Fibroblast of skin of scalp (primary cell): ENCODE measurements at regions not wholly inside any gene's neighbourhood (a gene's known extent, or its start where the extent isn't known, plus 50 kb on each side); places are given as distances from the start of the nearest gene placed in this dataset.
"Not testable (repeated sequence)": the region's sequence is repeated elsewhere in the genome, so short reads cannot be mapped to it uniquely, and the experiment has no call there.

Source experiments
- DNase-seq: peaks from one replicate; pipeline ENCODE4 v3.0.0-alpha.2; 2013

DNA sequence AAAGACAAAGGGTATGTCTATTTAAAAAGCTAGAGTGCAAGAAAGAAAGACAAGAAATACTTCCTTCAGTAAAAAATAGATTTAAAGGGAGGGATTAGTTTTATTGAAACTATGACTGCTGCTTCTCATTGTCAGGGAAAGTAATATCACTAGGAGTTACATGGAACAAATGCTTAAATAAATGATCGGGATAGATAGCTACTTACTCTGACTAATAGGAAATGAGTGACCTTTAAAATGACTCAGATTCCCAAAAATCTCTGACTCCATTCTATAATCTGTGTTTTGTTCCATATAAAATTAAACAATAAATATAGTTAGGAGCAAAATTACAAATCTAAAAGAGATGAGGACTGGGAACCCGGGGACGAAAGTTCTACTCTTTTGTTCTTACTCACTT is 669.3 kb downstream of the NR4A2 start:
- DNase-seq: no peak

DNA sequence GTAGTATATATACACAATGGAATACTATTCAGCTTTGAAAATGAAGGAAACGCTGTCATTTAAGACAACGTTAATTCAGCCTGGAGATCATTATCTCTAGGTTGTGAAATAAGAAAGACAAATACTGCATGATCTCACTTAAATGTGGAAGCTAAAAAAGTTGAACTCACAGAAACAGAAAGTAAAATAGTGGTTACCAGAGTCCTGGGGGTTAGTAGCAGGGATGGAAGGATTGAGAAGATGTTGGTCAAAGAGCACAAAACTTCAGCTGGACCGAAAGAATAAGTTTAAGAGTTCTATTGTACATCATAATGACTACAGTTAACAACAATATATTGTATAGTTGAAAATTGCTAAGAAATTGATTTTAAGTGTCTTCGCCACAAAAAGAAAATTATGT is 670.3 kb downstream of the NR4A2 start:
- DNase-seq: no peak

DNA sequence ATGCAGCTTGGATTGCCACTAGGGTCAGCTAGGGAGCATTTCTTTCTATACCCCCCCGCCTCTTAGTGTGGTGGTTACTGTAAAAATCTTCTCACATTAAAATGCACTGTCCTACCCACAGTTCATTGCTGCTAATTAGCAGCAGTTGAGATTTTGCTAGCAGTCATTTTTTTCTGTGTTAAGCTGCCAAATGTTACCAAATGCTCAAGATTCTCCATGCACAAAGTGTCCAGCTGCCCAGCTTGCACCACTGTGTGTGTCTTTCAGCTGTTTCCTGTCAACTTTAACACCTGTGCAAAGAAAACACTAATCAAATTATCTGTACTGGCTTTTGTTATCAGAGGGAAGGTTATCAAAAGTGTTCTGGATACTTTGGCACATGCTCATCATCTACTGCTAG is 679.3 kb downstream of the NR4A2 start:
- DNase-seq: no peak

DNA sequence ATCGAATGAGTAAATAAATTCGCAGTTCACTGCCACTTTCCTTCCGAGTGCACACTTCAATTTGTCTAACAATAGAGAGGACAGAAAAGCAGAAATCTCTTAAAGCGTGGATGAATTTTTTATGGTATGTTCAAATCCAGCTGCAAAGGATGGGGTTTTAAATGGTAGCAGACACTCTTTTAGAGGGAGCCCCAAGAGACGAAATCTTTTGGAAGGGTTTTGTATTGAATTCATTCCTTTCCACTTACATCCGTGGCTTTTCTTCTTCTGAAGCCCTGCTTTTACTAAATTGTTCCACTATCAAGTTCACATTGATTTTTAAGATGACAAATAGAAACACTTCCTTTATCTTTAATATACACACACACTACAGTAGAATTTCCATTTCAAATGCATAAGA is 680.7 kb downstream of the NR4A2 start:
- DNase-seq: no peak

DNA sequence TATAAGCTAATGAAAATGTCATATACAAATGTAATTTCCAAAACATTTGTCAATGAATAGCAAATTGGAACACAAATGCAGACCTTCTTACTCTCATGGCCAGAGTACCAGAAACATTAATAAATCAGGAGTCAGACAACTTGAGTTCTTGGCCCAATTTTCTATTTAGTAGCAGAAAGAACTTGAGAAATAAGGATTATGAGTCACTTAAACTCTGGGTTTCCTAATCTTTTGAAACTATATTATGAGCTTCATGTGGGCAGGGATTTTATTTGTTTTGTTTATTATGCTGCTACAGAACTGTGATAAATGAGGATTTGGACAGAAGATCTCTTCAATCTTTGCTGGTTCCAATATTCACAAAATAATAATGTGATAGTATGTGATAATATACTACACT is 686.7 kb downstream of the NR4A2 start:
- DNase-seq: no peak

DNA sequence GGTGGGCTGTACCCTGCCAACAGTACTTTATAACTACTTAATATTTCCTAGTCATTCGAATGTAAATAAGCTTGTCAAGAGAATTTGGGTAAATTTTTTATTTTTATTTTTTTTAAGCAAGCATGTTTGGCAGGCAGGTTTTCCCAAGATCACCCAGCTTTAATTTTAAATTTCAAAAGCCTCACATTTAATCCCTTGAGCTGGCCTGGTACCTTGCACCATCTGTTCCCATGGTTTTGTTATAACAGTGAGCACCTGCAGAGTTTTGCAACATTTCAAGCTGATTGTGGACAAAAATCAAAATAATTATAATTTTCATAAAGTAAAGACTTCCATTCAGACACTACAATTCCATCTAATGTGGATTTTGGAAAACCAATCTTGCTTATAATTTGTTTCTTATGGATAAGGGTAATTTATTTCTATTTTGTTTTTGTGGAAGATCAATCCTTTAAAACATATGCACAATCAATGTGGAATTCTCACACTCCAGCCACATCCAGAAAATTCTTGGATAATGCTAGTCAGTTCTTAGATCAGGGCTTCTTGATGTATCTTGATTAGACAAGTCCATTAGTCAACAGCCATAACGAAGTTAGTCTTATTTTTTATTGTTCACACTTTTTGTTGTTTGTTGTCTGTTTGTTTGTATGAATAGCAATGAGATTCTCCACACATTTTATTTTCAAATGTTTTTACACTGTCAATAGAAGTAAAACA is 689.3 kb downstream of the NR4A2 start:
- no peak for DNase-seq

DNA sequence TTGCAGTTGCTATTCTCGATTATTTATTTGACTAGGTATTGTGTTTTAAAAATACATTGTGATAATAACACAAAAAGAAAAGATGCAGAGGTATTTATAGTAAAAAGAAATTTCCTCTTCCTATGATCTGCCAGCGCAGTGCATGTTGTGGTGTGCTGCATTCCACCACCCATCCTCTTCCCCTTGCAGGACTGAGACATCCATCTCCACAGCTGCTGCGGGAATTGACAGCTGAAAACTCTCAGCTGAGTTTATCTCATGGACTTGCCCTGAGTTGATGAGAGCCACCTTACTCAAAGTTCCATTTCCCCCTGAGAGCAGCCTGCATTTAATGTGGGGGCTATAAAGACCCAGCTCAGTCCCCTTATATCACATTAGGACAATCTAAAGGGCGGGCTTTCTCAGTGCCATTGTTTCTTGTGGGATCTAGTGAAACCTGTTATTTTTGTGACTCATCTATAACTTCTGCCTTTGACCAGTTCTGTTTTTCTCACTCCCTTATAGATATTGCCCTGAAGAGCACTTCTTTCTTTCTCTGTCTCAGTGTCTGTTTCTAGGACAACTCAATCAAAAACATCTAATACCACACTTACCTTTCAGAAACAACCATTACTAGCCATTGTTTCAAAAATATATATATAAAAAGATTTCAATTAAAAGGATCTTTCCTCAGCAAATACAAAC is 698.5 kb downstream of the NR4A2 start:
- DNase-seq: no peak

DNA sequence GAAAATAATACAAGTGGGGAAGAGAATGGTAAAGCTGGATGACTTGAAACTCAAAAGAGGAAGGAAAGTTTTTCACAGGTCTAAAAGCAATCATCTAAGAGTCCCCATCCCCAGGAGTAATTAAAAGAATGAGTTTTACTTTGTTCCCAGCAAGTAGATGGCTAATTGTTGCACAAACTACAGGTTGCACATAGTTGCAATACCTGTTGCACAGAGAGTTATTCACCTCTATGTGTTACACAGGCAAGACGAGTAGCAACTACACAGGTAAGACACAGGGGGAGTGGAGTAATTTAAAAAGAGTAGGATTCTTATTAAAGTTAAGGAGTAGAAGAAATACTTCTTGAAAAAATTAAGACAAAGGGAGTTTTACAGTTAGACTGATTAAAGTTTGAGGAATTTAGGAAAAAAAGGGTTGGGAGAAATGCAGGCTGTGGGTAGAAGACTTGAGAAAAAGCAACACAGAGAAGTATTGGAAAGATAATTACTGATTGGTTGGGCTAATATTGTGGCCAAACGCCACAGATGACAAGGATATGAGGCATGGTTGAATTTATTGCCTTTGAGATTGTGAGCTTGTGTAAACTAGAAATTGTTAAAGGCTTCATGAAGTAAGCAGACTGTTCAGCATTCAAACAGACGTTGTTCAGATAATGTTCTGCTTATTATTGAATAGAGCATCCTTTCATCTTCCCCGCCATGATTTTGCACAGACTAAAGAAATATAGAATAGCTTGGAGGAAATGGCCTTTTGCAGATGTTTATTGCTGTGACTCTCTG is 699.3 kb downstream of the NR4A2 start:
- no peak for DNase-seq

DNA sequence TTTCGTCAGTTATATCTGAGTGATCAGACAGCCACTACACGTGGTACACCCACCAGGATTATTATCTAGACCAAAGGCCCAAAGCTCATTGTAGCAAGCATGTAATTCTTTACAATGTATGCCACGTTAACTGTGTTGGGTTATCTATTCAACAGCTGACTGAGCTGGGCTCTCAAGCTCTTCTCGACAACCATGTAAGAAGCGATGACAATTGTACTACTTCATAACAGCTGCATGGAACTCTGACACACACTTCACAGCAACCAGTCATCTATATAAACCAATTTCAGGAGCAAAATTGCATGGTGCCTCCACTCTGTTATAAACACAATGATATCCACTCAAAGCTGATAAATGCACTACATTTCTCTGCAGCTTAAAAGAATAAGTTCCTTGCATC is 701.8 kb downstream of the NR4A2 start:
- no peak for DNase-seq

DNA sequence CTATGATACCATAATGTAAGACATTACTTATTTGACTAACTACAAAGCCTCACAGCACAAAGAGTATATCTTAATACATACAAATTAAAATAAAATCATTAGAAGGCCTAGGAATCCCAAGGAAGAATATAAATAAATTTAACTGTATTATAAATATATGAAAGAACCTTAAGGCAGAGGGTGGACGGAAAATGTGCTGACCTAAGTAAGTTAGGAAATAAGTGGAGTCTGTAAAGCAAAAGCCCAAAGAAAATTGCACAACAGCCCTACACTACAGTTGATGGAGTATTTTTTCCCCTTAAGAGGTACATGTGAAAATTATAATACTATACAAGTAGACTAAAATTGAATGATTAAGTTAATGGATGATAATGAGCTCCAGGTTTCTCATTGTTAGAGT is 710.1 kb downstream of the NR4A2 start:
- no peak for DNase-seq

DNA sequence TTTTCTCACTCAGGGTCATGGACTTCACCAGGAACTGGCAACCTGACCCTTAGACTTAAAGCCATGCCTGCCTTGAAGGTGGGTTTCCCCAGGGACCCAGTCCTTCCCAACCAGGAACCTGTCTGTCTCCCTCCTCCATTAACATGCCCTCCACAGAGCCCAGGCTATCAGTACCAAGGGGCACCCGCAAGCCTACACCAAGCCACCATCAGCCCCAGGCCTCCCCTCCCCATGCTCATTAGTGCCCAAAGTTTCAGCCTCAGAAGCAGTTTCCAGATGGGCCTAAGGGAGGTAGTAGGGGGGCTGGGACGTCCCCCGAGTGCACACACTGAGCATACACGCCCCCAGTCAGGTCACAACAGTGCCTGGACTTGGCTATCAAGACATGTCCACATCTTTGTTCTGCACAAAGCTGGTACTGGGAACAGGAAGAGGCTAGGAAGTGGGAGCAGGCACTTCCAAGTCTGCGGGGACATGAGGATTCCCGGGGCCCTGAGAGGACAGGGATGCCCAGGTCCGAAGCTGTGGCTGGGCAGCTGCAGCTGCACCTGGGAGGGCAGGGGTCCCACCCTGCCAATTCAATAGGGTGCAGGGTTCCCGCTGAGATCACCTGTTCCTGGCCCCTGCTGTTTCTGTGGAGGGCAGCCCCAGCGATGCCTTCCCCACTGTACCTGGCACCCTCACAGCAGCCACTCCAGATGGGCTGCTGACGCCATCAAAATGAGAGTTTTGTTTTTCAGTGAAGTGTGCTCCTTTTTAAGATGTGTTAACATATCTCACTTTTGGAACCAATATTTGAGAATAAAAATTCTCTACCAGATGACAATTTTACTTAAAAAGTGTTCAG is 731.4 kb downstream of the NR4A2 start:
- no peak for DNase-seq

DNA sequence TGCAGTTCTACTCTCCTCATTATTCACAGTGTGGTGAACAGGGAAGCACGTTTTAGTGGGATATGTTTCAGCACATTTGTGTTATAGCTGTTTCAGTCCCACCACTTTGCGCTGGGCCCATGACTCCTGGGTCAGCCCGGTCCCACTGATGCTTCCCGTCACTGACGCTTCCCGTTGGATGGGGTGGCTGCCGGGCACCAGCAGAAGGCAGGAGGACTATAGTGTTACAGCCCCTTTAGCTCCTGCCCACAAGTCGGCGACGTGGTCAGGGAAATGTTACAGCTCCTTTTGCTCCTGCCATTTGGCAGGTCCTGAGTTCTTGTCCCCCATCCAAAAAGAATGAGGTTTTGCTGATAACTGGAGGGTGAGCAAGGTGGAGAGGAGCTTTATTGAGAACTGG is 732.2 kb downstream of the NR4A2 start:
- DNase-seq: no peak

DNA sequence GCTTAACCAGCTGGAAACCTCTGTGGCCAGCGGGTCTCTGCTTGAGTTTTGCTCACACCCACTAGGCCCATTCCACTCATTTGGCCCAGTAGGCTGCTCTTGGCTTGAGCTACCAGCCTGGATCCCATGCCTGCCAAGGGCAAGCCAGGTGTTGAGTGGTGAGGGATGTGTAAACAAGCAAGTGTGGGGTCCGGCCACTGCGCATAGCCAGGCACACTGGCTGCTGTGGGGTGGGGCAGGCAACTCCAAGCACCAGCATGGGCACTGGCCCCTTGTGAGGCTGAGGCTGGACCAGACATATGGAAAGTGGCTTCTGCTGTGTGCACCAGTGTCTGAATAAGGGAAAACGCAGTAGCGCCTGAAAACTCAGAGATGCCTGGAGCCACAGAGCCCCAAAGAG is 732.7 kb downstream of the NR4A2 start:
- no peak for DNase-seq

DNA sequence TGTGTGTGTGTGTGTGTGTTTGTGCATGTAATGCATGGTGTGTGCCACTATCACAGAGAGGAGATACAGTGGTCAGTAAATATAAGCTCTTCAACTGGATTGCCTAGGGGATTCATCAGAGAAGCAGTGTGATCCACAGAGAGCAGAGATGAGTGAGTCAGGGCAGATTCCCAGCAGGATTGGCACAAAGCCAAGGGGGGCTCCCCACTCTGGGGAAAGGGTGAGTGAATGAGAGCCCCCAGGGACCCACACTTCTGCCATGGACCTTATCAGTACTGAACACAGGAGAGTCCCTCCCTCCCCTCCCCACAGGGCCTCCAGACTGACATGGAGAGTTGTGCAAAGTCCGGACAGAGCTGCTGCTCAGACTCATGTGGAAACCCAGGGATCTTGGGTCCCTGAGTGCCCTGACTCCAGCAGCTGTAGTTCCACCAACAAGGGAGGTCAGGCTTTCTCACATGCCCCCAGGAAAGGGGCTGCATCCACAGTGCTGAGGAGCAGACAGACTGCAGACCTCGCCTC is 748.8 kb downstream of the NR4A2 start:
- DNase-seq: no peak

DNA sequence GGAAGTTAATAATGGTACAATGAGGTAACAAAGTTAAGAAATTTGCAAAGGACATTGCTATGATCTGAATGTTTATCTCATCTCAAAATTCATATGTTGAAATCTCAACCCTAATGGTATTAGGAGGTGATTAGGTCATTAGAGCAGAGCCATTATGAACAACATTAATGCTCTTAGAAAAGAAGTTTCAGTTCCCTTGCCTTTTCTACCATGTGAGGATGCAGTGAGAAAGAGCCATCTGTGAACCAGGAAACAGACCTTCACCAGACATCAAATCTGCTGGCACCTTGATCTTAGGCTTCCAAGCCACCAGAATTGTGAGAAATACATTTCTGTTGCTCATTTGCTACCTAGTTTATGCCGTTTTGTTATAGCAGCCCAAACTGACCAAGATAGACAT is 757.6 kb downstream of the NR4A2 start:
- DNase-seq: no peak

DNA sequence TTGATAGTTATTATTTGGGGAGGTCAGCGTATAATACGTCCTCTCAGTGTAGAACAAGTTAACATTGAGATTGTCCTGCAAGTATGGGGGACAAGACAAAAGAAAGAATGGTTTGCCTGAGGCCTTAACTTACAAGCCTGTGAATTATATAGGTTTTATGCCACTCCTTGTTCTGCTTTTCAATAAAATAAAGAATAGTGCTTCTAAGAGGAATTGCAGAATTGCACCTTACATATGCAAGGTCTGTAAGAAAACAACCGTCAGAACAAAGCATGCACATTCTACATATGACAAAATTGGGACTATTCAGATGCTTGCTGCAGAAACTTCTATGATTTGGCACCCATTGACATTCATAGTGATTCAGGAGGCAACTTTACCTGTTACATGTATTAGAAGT is 785.0 kb downstream of the NR4A2 start:
- no peak for DNase-seq

DNA sequence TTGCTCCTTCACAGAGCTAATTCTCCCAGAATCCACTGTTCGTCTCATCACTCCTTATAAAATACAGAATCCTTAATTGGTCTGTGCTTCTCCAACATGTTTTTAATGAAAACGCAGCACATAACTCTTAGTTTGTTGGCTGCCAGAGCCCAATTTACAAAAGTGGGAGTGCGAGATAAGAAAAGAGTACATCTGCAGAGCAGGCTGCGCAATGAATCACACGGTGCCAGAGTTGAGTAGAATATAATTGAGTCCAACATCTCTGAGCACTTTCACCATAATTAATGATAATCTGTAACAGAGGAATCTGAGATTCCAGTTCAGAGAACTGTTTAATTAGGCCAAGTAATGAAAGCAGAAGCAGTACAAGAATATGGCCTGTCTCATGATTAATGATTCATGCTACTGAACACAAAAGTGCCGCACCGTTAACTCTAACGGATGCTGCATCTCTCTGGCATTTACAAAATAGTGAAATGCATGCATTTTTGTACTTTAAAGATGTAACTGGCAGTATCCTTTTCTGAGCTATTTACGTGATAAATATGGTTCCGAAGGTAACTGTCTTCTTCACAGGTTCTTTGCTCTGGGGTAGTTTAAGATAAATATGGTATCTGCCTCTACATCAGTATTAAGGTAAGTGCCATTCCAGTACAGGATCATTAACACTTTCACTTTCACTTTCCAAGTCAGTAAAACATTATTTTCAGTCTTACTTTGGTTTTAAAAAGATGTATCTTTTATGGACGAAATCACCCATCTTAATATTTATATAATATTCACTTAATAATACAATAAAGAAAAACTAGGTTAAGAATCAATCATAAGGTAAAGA is 785.6 kb downstream of the NR4A2 start:
- DNase-seq: peak; percentile 2

DNA sequence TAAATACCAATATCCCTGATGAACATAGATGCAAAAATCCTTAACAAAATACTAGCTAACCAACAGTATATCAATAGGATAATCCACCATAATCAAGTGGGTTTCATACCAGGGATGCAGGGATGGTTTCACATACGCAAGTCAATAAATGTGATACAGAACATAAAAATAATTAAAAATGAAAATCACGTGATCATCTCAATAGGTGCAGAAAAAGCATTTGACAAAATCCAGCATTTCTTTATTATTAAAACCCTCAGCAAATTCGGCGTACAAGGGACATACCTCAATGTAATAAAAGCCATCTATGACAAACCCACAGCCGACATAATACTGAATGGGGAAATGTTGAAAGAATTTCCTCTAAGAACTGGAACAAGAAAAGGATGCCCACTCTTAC is 793.5 kb downstream of the NR4A2 start:
- DNase-seq: not testable (repeated sequence)

DNA sequence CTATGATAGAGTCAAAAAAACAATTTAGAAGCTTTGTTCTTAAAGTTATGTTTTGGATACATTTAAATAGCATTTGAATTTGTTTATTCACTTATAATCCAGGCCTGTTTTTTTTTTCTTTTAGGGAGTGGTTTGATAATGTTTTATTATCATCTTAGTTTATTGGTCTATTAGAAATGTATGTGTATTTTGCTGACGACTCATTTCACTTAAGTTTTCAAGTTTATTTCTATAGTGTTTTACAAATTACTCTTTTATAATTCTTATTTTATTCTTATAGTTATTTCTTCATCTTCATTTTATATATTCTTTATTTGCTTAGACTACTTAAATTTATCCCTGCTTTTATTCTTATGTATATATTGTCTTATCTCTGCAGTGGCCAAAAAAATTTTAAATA is 804.5 kb downstream of the NR4A2 start:
- DNase-seq: no peak

DNA sequence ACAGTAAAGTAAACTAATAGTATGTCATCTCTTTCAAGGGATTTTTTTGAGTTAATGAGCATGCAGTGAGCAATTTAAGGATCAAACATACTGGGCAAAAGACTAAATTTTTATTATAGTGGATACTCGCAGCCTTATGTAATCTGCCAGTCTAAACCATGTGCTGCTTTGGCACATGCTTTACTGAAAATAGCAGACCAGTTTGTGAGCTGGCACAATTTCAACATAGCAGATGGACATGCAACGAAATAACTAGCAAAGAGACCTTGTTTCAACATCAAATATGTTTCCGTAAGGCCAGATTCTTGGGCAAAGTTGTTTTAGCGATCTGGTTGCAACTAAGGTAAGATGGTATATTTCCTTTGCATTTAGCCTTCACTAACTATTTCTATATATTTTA is 807.3 kb downstream of the NR4A2 start:
- DNase-seq: no peak

DNA sequence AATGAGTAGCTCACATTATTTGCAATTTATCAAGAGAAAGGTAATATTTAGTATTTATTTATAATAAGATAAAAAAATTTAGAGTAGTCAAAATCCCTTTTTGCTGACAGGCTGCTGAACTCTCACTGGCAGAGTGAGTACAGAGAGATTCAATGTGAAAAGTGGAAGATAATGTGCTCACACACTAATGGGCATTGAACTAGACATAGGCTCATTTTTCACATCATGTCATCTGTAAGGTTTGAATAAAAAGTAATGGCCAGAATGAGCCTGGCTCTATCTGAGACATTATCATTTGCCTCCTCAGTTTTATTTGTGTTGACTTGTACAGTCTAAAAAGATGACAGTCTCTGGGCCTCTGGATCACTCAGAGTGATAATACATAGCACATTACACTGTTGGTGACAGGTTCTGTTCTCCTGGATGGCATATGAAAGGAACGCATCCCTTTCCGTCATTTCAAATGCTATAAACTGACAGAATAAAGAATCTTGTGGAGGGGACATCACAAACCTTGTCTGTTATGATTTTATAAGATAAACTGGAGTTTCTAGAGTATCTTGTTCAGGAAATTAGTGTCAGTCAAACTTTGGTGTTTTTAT is 812.9 kb downstream of the NR4A2 start:
- DNase-seq: no peak
